ENCODE measurements at regions not wholly inside any gene's neighbourhood (a gene's known extent, or its start where the extent isn't known, plus 50 kb on each side); places are given as distances from the start of the nearest gene placed in this dataset.

DNA sequence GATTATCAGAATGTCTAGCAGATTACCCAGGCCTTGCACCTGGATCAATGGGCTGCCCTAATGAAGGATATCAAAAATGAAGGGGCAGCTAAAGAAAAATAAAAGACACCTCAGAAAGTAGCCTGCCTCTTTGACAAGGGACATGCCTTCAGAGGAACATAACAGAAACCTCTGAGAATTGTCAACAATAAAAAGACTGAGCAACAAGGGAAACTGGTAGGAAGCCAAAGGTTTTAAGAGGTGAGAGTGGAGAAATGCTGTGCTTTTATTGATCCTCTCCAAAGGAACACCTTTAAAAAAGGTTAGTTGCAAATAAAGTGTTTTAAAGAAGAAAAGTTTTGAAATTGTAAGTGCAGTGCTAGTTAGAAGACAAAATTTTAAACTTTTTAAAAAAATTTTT lies 187.8 kb upstream of the TTC14 start:
- TF ChIP-seq EGR1 (IDR thresholded peaks at IDR 0.05): no peak
- TF ChIP-seq TAF1 (IDR thresholded peaks at IDR 0.05; ENCODE audit: low read depth): no peak
- TF ChIP-seq, protein P1, sequence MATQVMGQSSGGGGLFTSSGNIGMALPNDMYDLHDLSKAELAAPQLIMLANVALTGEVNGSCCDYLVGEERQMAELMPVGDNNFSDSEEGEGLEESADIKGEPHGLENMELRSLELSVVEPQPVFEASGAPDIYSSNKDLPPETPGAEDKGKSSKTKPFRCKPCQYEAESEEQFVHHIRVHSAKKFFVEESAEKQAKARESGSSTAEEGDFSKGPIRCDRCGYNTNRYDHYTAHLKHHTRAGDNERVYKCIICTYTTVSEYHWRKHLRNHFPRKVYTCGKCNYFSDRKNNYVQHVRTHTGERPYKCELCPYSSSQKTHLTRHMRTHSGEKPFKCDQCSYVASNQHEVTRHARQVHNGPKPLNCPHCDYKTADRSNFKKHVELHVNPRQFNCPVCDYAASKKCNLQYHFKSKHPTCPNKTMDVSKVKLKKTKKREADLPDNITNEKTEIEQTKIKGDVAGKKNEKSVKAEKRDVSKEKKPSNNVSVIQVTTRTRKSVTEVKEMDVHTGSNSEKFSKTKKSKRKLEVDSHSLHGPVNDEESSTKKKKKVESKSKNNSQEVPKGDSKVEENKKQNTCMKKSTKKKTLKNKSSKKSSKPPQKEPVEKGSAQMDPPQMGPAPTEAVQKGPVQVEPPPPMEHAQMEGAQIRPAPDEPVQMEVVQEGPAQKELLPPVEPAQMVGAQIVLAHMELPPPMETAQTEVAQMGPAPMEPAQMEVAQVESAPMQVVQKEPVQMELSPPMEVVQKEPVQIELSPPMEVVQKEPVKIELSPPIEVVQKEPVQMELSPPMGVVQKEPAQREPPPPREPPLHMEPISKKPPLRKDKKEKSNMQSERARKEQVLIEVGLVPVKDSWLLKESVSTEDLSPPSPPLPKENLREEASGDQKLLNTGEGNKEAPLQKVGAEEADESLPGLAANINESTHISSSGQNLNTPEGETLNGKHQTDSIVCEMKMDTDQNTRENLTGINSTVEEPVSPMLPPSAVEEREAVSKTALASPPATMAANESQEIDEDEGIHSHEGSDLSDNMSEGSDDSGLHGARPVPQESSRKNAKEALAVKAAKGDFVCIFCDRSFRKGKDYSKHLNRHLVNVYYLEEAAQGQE (IDR thresholded peaks at IDR 0.05; ENCODE audit: low read depth): no peak
- no peak for TF ChIP-seq RAD21 (IDR thresholded peaks at IDR 0.05; ENCODE audit: low read depth)

All from Ishikawa (cell line).